Keratinocyte (primary cell): ENCODE measurements at regions not wholly inside any gene's neighbourhood (a gene's known extent, or its start where the extent isn't known, plus 50 kb on each side); places are given as distances from the start of the nearest gene placed in this dataset.

Experiments
- DNase-seq: peaks from one replicate; pipeline ENCODE4 v3.0.0-alpha.2; 2011; ENCODE audit warnings: low read depth, missing footprints, low spot score
- FAIRE-seq: peaks from 2 replicates; lab custom pipeline; 2011; peaks lifted over from hg19 to GRCh38; lab: Jason Lieb, UNC
- H2AFZ ChIP-seq: 2 replicates; pipeline ENCODE4 v1.6.0; 2012; ENCODE audit warnings: low read length, control low read depth, inconsistent platforms; ENCODE audit not compliant: control insufficient read depth
- H3K27ac ChIP-seq: 2 replicates; pipeline ENCODE4 v1.5.1; 2011; ENCODE audit warnings: low read length; ENCODE audit not compliant: control insufficient read depth, insufficient read depth
- H3K27me3 ChIP-seq: 3 replicates; pipeline ENCODE4 v1.6.0; 2011; ENCODE audit warnings: low read length; ENCODE audit not compliant: control insufficient read depth, insufficient read depth; ENCODE audit errors: extremely low read depth
- H3K36me3 ChIP-seq, 2 experiments: 2 replicates in 1 of 2; 3 replicates in 1 of 2; pipeline ENCODE4 v1.5.1; 2011; ENCODE audit warnings: low read length in 2 of 2, mild to moderate bottlenecking in 1 of 2; ENCODE audit not compliant: control insufficient read depth in 2 of 2, insufficient read depth in 2 of 2; ENCODE audit errors: extremely low read depth in 1 of 2
- H3K4me1 ChIP-seq: 3 replicates; pipeline ENCODE4 v1.5.1; 2011; ENCODE audit warnings: low read length; ENCODE audit not compliant: control insufficient read depth, insufficient read depth; ENCODE audit errors: extremely low read depth
- H3K4me2 ChIP-seq: 3 replicates; pipeline ENCODE4 v1.6.0; 2011; ENCODE audit warnings: low read depth, low read length; ENCODE audit not compliant: control insufficient read depth, insufficient read depth; ENCODE audit errors: extremely low read depth
- H3K4me3 ChIP-seq, 3 experiments: fragments of 200-600 bp in 1 of 3; sonication (generic) in 1 of 3; 2 replicates in 2 of 3; 3 replicates in 1 of 3; pipeline ENCODE4 v1.5.1; 2011 to 2016; ENCODE audit warnings: low read length in 3 of 3, mild to moderate bottlenecking in 3 of 3, control low read depth in 2 of 3, inconsistent platforms in 1 of 3, low read depth in 1 of 3, mixed read lengths in 1 of 3, mixed run types in 1 of 3, moderate library complexity in 1 of 3; ENCODE audit not compliant: control insufficient read depth in 2 of 3, insufficient read depth in 2 of 3; ENCODE audit errors: extremely low read depth in 1 of 3
- H3K79me2 ChIP-seq: 2 replicates; pipeline ENCODE4 v1.6.0; 2012; ENCODE audit warnings: low read length; ENCODE audit not compliant: control insufficient read depth, insufficient read depth
- H3K9ac ChIP-seq: 3 replicates; pipeline ENCODE4 v1.6.0; 2011; ENCODE audit warnings: low read length; ENCODE audit not compliant: control insufficient read depth, insufficient read depth; ENCODE audit errors: extremely low read depth
- H3K9me1 ChIP-seq: 3 replicates; pipeline ENCODE4 v1.6.0; 2011; ENCODE audit warnings: low read length; ENCODE audit not compliant: control insufficient read depth, insufficient read depth; ENCODE audit errors: extremely low read depth
- H3K9me3 ChIP-seq: 2 replicates; pipeline ENCODE4 v1.5.1; 2012; ENCODE audit warnings: low read depth, low read length; ENCODE audit not compliant: control insufficient read depth
- H4K20me1 ChIP-seq: 3 replicates; pipeline ENCODE4 v1.6.0; 2011; ENCODE audit warnings: low read length; ENCODE audit not compliant: control insufficient read depth, insufficient read depth; ENCODE audit errors: extremely low read depth
- CTCF ChIP-seq, 3 experiments: IDR thresholded peaks in 1 of 3; conservative IDR thresholded peaks in 1 of 3; optimal IDR thresholded peaks in 1 of 3; 2 replicates in 2 of 3; 3 replicates in 1 of 3; pipeline versions ENCODE3 to v1.5.1; 2011; ENCODE audit warnings: low read length in 3 of 3, mild to moderate bottlenecking in 3 of 3, moderate library complexity in 2 of 3, control low read depth in 1 of 3, inconsistent platforms in 1 of 3; ENCODE audit not compliant: insufficient read depth in 2 of 3; ENCODE audit errors: extremely low read depth in 1 of 3
- EZH2 ChIP-seq: IDR thresholded peaks from one replicate; pipeline ENCODE4 v1.6.1; 2012; ENCODE audit warnings: inconsistent platforms, mild to moderate bottlenecking, low read length, moderate library complexity
- dilution Hi-C: fragments of 300-500 bp; cut with MboI; formaldehyde crosslinking; loops from one replicate; pipeline ENCODE4 v1.7.0; 2020; ENCODE audit warnings: low sequenced_read_pairs; ENCODE audit not compliant: extremely low pct_ligation_motif_present

- FAIRE-seq (no peak), DNase-seq (no peak)
- Histone ChIP-seq H3K9me3 (no peaks in the 10 kb centered on the region), H3K36me3 (no peaks in the 10 kb centered on the region), H3K9me1 (no peaks in the 10 kb centered on the region), H3K27me3 (no peaks in the 10 kb centered on the region), H3K4me2 (no peak overlapping the region), H2AFZ (no peak overlapping the region), H4K20me1 (no peaks in the 10 kb centered on the region), H3K27ac (no peak overlapping the region), H3K9ac (no peak overlapping the region), H3K79me2 (no peaks in the 10 kb centered on the region), H3K4me1 (no peaks in the 10 kb centered on the region), H3K4me3 (no peak overlapping the region)
- TF ChIP-seq CTCF (optimal IDR thresholded peaks at IDR 0.05 in 1 of 3, IDR thresholded peaks at IDR 0.05 in 1 of 3, conservative IDR thresholded peaks at IDR 0.05 in 1 of 3; ENCODE audit: extremely low read depth in 1 of 3, insufficient read depth in 2 of 3, low read length in 3 of 3): no peak
- no peak for TF ChIP-seq EZH2
- dilution Hi-C loops: no loop called here
Observed at GRCh38 chr4:136342666-136343065, 1189.6 kb downstream of the PCDH18 start.

- no peaks in the 10 kb centered on the region for H3K79me2 ChIP-seq
- no peaks in the 10 kb centered on the region for H3K4me1 ChIP-seq
- TF ChIP-seq CTCF (optimal IDR thresholded peaks at IDR 0.05 in 1 of 3, IDR thresholded peaks at IDR 0.05 in 1 of 3, conservative IDR thresholded peaks at IDR 0.05 in 1 of 3; ENCODE audit: extremely low read depth in 1 of 3, insufficient read depth in 2 of 3, low read length in 3 of 3) (no peak), EZH2 (no peak)
- no peaks in the 10 kb centered on the region for H3K9me3 ChIP-seq
- H3K36me3 ChIP-seq: no peaks in the 10 kb centered on the region
- FAIRE-seq: no peak
- H3K9ac ChIP-seq: no peak overlapping the region
- H3K4me2 ChIP-seq: no peak overlapping the region
- H3K4me3 ChIP-seq: no peak overlapping the region
- DNase-seq: no peak
- dilution Hi-C loops: no loop called here
- H3K27ac ChIP-seq: no peak overlapping the region
- H4K20me1 ChIP-seq: no peaks in the 10 kb centered on the region
- no peaks in the 10 kb centered on the region for H3K27me3 ChIP-seq
- H2AFZ ChIP-seq: no peak overlapping the region
- H3K9me1 ChIP-seq: no peaks in the 10 kb centered on the region
Observed at GRCh38 chr4:136337216-136337615, 1195.1 kb downstream of the PCDH18 start.
